Type B pancreatic cell (in vitro differentiated cells): ENCODE measurements at regions not wholly inside any gene's neighbourhood (a gene's known extent, or its start where the extent isn't known, plus 50 kb on each side); places are given as distances from the start of the nearest gene placed in this dataset.

Source experiments
- DNase-seq: peaks from one replicate; pipeline ENCODE4 v3.0.0; 2021; ENCODE audit warnings: mixed read lengths; ENCODE audit not compliant: unreplicated experiment; ENCODE audit errors: extremely low spot score
- H3K27ac Mint-ChIP-seq: 2 replicates; pipeline ENCODE4 v1.8.0; 2021; ENCODE audit warnings: mild to moderate bottlenecking, mixed read lengths
- H3K27me3 Mint-ChIP-seq: 2 replicates; pipeline ENCODE4 v1.8.0; 2021; ENCODE audit warnings: mixed read lengths
- H3K36me3 Mint-ChIP-seq: 2 replicates; pipeline ENCODE4 v1.8.0; 2021; ENCODE audit warnings: mixed read lengths
- H3K4me1 Mint-ChIP-seq: one replicate; pipeline ENCODE4 v1.8.0; 2021; ENCODE audit warnings: mixed read lengths; ENCODE audit not compliant: unreplicated experiment
- H3K4me3 Mint-ChIP-seq: 2 replicates; pipeline ENCODE4 v1.8.0; 2021; ENCODE audit warnings: mild to moderate bottlenecking, mixed read lengths
- H3K9me3 Mint-ChIP-seq: 2 replicates; pipeline ENCODE4 v1.8.0; 2021; ENCODE audit warnings: mixed read lengths
- CTCF ChIP-seq: fragments of 200-600 bp; sonication (generic); conservative IDR thresholded peaks from 2 replicates; pipeline ENCODE4 v1.5.0; 2021; ENCODE audit warnings: antibody characterized with exemption, mild to moderate bottlenecking

- no peaks in the 10 kb centered on the region for H3K9me3 Mint-ChIP-seq
Observed at GRCh38 chr1:4019147-4019521, 119.1 kb upstream of the C1orf174 start.

GRCh38 chr1:4019606-4020331 lies 119.7 kb upstream of the C1orf174 start:
- no peak overlapping the region for H3K27ac Mint-ChIP-seq
- H3K27me3 Mint-ChIP-seq: peaks cover 53% of the 10 kb centered on the region
- H3K36me3 Mint-ChIP-seq: no peaks in the 10 kb centered on the region
- no peak overlapping the region for H3K4me3 Mint-ChIP-seq
- H3K9me3 Mint-ChIP-seq: no peaks in the 10 kb centered on the region
- DNase-seq: peak; percentile 62
- peaks cover 4% of the 10 kb centered on the region for H3K4me1 Mint-ChIP-seq
- TF ChIP-seq CTCF: no peak

More at GRCh38 chr1:4019147-4019521, 119.1 kb upstream of the C1orf174 start:
- H3K27ac Mint-ChIP-seq: no peak overlapping the region
- H3K27me3 Mint-ChIP-seq: peaks cover 46% of the 10 kb centered on the region
- no peak for DNase-seq
- TF ChIP-seq CTCF: no peak
- H3K36me3 Mint-ChIP-seq: no peaks in the 10 kb centered on the region
- peaks cover 4% of the 10 kb centered on the region for H3K4me1 Mint-ChIP-seq
- no peak overlapping the region for H3K4me3 Mint-ChIP-seq

GRCh38 chr1:4020449-4020848 lies 120.4 kb upstream of the C1orf174 start:
- no peaks in the 10 kb centered on the region for H3K9me3 Mint-ChIP-seq
- H3K27ac Mint-ChIP-seq: no peak overlapping the region
- H3K27me3 Mint-ChIP-seq: peaks cover 60% of the 10 kb centered on the region
- TF ChIP-seq CTCF: no peak
- H3K4me3 Mint-ChIP-seq: no peak overlapping the region
- no peaks in the 10 kb centered on the region for H3K36me3 Mint-ChIP-seq
- H3K4me1 Mint-ChIP-seq: peaks cover 4% of the 10 kb centered on the region
- peak; percentile 54 for DNase-seq

- Mint-ChIP-seq H3K36me3 (no peaks in the 10 kb centered on the region), H3K9me3 (no peaks in the 10 kb centered on the region), H3K27me3 (peaks cover 57% of the 10 kb centered on the region), H3K4me1 (peaks cover 3% of the 10 kb centered on the region), H3K27ac (no peak overlapping the region), H3K4me3 (no peak overlapping the region)
- DNase-seq: peak; percentile 62
- no peak for TF ChIP-seq CTCF
Observed at GRCh38 chr1:4021136-4021973, 121.3 kb upstream of the C1orf174 start.

GRCh38 chr1:4021974-4022268 lies 121.8 kb upstream of the C1orf174 start:
- TF ChIP-seq CTCF: no peak
- Mint-ChIP-seq H3K9me3 (no peaks in the 10 kb centered on the region), H3K27ac (no peak overlapping the region), H3K27me3 (peaks cover 55% of the 10 kb centered on the region), H3K36me3 (no peaks in the 10 kb centered on the region), H3K4me1 (no peaks in the 10 kb centered on the region), H3K4me3 (no peak overlapping the region)
- no peak for DNase-seq
